GM19455 (cell line): ENCODE measurements at regions not wholly inside any gene's neighbourhood (a gene's known extent, or its start where the extent isn't known, plus 50 kb on each side); places are given as distances from the start of the nearest gene placed in this dataset.

Source experiments
- ATAC-seq: cut with Tn5 transposase; IDR thresholded peaks from one replicate; pipeline ENCODE4 v1.9.1; 2021; ENCODE audit not compliant: unreplicated experiment

- ATAC-seq, result no peak
These were observed 129.5 kb downstream of the SLC38A6 start for GRCh38 chr14:61110316-61111082.

GRCh38 chr14:61109288-61109687 is 128.2 kb downstream of the SLC38A6 start:
- no peak for ATAC-seq

- ATAC-seq, result no peak
These were observed 127.6 kb downstream of the SLC38A6 start for GRCh38 chr14:61108496-61109141.

GRCh38 chr14:61107869-61108493 is 126.9 kb downstream of the SLC38A6 start:
- no peak for ATAC-seq

GRCh38 chr14:61106959-61107641 is 126.1 kb downstream of the SLC38A6 start:
- ATAC-seq, result no peak

GRCh38 chr14:61106271-61106958 is 125.4 kb downstream of the SLC38A6 start:
- no peak for ATAC-seq

- ATAC-seq, result no peak
These were observed 123.3 kb downstream of the SLC38A6 start for GRCh38 chr14:61104358-61104757.

- ATAC-seq, result peak; percentile 77
These were observed 122.7 kb downstream of the SLC38A6 start for GRCh38 chr14:61103541-61104339.

- ATAC-seq, result no peak
These were observed 121.8 kb downstream of the SLC38A6 start for GRCh38 chr14:61102549-61103466.
